ELF-1 (cell line): ENCODE measurements at regions not wholly inside any gene's neighbourhood (a gene's known extent, or its start where the extent isn't known, plus 50 kb on each side); places are given as distances from the start of the nearest gene placed in this dataset.

Experiments
- DNase-seq: peaks from one replicate; pipeline ENCODE4 v3.0.0-alpha.2; 2016; ENCODE audit warnings: low read depth, low spot score

GRCh38 chr12:65764325-65764724 is 60.0 kb upstream of the HMGA2 start:
- DNase-seq = no peak

DNA sequence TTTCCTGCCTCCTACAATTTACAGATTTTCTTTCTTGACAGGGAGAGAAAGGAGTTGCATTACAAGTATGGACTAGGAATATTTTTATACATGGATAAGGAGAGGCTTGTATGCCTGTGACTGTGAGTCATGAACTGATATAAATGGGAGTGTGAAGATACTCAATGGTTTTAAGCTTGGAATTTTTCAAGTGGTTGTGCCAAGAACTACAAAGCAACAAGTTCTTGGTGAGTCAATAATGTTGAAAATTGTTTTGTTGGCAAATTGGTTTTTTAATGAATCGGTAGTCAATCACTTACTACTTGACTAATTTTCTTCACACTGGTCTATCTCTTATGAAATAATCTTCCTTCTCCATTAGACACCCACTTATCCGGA is 58.9 kb upstream of the HMGA2 start:
- DNase-seq = no peak

GRCh38 chr12:65769880-65770279 is 54.4 kb upstream of the HMGA2 start:
- DNase-seq = no peak
